ENCODE measurements at regions not wholly inside any gene's neighbourhood (a gene's known extent, or its start where the extent isn't known, plus 50 kb on each side); places are given as distances from the start of the nearest gene placed in this dataset.

DNA sequence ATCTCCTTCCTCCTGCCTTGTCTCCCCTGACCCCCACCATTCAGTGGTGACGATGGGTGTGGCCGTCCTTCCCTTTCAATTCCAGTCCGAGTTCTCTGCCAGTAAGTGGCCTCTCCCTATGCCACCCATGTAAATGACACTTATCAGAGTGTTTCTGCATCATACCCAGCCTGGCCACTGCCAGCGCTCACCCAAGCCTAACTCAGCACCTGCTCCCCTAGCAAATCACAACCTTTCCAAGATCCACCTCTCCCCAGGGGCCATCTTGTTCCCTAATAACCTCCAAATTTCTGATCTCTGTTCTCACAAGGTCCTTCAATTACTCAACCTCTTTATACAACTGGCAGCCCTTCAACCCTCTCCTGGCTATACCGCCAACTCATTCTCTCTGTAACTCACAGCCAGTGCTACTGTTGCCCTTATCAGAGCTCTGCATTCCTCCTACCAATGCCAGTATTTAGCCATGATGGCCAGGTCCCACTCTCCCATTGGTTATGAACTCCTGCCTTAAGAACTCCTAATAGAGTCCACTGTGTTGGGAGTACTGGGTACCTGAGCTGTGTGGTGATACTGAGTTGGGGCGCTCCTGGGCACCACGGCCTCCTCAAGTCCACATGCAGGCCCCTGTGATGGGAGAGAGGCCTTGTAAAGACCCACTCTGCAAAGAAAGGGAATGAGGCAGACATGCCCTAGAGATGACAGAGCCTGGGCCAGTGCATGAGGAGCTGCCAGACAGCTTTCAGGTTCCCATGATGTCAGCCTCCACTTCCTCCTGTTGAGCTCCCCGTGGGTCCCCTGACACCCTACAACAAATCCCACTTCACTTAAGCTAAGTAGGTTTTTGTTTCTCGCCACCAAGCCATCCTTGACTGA lies 187.4 kb upstream of the RREB1 start:
- no peak overlapping the region for H3K4me3 ChIP-seq (ENCODE audit: low read depth, low read length)
- TF ChIP-seq, protein P1, sequence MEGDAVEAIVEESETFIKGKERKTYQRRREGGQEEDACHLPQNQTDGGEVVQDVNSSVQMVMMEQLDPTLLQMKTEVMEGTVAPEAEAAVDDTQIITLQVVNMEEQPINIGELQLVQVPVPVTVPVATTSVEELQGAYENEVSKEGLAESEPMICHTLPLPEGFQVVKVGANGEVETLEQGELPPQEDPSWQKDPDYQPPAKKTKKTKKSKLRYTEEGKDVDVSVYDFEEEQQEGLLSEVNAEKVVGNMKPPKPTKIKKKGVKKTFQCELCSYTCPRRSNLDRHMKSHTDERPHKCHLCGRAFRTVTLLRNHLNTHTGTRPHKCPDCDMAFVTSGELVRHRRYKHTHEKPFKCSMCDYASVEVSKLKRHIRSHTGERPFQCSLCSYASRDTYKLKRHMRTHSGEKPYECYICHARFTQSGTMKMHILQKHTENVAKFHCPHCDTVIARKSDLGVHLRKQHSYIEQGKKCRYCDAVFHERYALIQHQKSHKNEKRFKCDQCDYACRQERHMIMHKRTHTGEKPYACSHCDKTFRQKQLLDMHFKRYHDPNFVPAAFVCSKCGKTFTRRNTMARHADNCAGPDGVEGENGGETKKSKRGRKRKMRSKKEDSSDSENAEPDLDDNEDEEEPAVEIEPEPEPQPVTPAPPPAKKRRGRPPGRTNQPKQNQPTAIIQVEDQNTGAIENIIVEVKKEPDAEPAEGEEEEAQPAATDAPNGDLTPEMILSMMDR (IDR thresholded peaks at IDR 0.05; ENCODE audit: low read depth, low read length), result no peak

DNA sequence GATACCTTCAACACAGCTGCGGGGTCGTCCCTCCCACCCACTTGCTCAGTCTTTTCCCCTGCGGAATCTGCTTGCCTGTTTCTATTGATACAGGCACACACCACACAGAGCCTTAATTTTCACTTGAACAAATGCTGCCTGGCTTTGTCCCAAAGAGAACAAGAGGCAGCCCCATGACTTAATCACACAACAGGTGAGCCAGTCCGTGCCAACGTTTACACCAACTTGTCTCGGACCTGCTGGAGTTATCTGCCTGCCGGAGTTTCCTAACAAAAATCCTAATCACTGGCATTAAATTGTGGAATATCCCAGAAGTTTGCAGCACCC lies 186.8 kb upstream of the RREB1 start:
- TF ChIP-seq, protein P1 (IDR thresholded peaks at IDR 0.05; ENCODE audit: low read depth, low read length), result no peak

DNA sequence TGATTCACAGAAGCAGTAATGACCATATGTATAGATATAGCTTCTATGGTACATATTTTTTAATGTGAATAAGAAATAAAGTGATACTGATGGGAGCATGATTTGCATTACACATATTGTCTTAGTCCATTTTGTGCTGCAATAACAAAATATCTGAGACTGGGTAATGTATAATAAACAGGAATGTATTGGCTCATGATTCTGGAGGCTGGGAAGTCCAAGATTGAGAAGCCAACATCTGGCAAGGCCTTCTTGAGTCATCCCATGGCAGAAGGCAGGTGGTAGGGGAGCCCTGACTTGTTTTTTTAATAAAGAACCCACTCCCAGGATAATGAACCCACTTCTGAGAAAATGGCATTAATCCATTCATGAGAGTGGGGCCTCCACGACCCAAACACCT lies 185.6 kb upstream of the RREB1 start:
- no peak overlapping the region for H3K4me3 ChIP-seq (ENCODE audit: low read depth, low read length)
- TF ChIP-seq, protein P1 (IDR thresholded peaks at IDR 0.05; ENCODE audit: low read depth, low read length), result no peak

More for the DNA sequence above, 186.8 kb upstream of the RREB1 start:
- no peak overlapping the region for H3K4me3 ChIP-seq (ENCODE audit: low read depth, low read length)

DNA sequence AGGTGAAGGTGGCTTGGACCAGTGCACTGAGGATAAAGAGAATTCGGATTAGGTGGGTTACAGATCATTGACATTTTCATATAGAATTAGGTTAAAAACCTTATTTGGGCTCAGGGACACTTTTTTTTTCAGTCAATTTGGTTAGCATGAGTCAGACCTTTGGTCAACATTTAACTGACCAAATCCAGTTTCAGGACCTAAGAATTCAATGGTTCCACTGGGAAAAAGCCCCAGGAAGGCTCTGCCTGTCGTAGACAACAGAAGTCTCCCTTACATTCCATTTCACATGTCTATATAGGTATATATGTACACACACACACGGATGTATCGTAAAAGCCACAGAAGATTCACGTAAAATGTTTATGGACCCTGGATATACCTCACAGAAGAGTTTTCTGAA lies 184.2 kb upstream of the RREB1 start:
- H3K4me3 ChIP-seq (ENCODE audit: low read depth, low read length), result no peak overlapping the region
- TF ChIP-seq, protein P1 (IDR thresholded peaks at IDR 0.05; ENCODE audit: low read depth, low read length), result no peak

DNA sequence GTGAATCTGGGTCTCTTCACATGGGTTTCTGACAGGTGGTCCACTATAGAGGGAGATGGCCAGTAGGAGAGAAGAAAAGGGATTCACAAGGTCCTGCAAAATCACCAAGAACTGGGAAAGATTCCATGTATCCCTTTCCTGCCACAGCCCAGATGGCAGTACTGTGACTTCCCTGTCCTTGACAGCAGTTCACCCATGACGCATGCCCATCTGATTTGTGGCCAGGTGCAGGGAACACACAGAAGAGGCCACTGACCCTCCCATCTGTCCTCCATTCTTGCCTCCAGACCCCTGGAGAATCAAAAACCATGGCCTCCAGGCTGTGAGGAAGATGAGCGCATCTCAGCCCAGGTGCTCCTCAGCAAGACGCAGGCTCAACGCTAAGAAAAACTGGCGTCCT lies 183.1 kb upstream of the RREB1 start:
- H3K4me3 ChIP-seq (ENCODE audit: low read depth, low read length), result no peak overlapping the region
- TF ChIP-seq, protein P1 (IDR thresholded peaks at IDR 0.05; ENCODE audit: low read depth, low read length), result no peak

DNA sequence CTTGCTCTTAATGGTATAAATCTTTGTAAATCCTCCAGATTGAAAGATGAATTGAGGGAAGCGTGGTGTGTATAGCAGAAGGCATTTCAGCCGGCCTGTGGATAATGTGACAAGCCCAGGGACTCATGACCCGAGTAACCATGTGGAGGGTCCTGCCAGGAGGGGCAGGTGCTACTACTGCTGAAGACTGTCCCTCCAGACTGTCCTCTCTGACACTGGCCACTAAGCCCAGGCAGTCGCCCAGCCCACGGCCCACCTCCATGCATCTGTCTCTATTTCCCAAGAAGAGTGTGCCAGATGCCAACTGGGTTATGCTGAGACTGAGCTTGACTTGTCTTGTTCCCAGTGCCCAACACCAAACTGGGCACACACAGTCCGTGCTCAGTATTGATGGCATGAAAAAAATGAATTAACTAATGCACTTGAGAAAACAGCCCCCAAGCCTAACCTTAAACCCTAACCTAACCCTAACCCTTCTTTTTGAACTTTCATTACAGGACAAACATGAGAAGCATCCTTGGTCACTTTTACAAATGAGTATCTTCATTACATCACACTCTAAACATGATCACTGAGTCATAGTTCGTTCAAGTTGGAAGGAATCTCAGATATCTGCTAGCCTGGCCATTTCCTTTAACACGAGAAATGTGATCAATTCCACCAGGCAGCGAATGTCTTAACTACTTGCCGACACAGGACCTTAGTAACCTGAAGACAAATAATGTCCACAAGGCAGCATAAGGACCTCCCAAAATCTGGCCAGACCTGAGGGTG lies 182.2 kb upstream of the RREB1 start:
- TF ChIP-seq, protein P1 (IDR thresholded peaks at IDR 0.05; ENCODE audit: low read depth, low read length), result no peak
- no peak overlapping the region for H3K4me3 ChIP-seq (ENCODE audit: low read depth, low read length)

DNA sequence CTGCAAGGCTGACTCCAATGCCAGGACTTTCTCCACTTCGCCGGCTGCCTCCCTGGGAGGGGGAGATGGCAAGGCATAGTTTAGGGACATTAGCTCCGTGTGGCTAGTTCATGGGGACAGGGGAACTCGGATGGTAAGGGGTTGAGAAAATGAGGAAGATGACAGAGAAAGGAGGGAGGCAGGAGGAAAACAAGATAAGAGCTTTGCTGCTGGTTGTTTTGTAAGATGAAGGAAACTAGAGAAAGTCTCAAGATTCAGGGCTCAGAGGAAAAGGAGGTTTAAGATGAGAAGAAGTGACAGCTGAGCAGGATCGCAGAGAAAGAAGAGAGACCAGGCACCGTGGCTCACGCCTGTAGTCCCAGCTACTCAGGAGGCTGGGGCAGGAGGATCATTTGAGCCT lies 180.9 kb upstream of the RREB1 start:
- H3K4me3 ChIP-seq (ENCODE audit: low read depth, low read length), result no peak overlapping the region
- TF ChIP-seq, protein P1 (IDR thresholded peaks at IDR 0.05; ENCODE audit: low read depth, low read length), result no peak

All from WI38 (cell line).